AG04449 (cell line): ENCODE measurements at regions not wholly inside any gene's neighbourhood (a gene's known extent, or its start where the extent isn't known, plus 50 kb on each side); places are given as distances from the start of the nearest gene placed in this dataset.

Source experiments
- CTCF ChIA-PET: fragments of 350-600 bp; formaldehyde crosslinking; extraction: SDS; loops from one replicate; lab custom pipeline; 2021; ENCODE audit warnings: antibody characterized with exemption; lab: Yijun Ruan, JAX
- POLR2A ChIA-PET: fragments of 400-600, 350-600 bp; formaldehyde crosslinking; extraction: SDS; loops from one replicate; lab custom pipeline; 2020; ENCODE audit warnings: antibody characterized with exemption, inconsistent platforms; lab: Yijun Ruan, JAX
- DNase-seq: peaks from one replicate; pipeline ENCODE4 v3.0.0-alpha.2; 2010; ENCODE audit warnings: low read depth, low spot score
- H3K4me3 ChIP-seq: 2 replicates; pipeline ENCODE4 v1.5.1; 2011; ENCODE audit warnings: low read depth, mild to moderate bottlenecking, control low read depth, low read length
- CTCF ChIP-seq: IDR thresholded peaks from one replicate; pipeline ENCODE4 v1.5.1; 2011; ENCODE audit warnings: mild to moderate bottlenecking, moderate library complexity, low read length, control low read depth, inconsistent platforms; ENCODE audit not compliant: insufficient read depth; ENCODE audit errors: missing control alignments

- ChIA-PET POLR2A (no interaction called here), CTCF (no interaction called here)
- TF ChIP-seq CTCF, result no peak
- H3K4me3 ChIP-seq, result no peak overlapping the region
- no peak for DNase-seq
Measured at GRCh38 chr16:82328881-82329469, 159.0 kb upstream of the MPHOSPH6 start.

DNA sequence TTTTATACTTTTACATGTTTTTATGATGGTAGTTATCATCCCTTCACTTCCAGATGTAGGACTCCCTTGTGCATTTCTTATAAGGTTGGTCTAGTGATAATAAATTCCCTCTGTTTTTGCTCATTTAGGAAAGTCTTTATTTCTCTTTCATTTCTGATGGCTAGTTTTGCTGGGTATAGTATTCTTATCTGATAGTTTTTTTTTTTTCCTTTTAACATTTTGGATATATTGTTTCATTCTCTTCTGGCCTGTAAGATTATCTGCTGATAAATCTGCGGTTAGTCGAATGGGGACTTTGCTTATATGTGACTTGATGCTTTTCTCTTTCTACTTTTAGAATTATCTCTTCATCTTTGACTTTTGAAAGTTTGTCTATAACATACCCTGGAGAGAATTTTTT lies 153.1 kb upstream of the MPHOSPH6 start:
- no peak overlapping the region for H3K4me3 ChIP-seq
- POLR2A ChIA-PET, result no interaction called here
- no peak for DNase-seq
- CTCF ChIA-PET, result no interaction called here
- no peak for TF ChIP-seq CTCF

- no peak for TF ChIP-seq CTCF
- DNase-seq, result no peak
- ChIA-PET POLR2A (no interaction called here), CTCF (no interaction called here)
- H3K4me3 ChIP-seq, result no peak overlapping the region
Measured at GRCh38 chr16:82322177-82322576, 152.2 kb upstream of the MPHOSPH6 start.

DNA sequence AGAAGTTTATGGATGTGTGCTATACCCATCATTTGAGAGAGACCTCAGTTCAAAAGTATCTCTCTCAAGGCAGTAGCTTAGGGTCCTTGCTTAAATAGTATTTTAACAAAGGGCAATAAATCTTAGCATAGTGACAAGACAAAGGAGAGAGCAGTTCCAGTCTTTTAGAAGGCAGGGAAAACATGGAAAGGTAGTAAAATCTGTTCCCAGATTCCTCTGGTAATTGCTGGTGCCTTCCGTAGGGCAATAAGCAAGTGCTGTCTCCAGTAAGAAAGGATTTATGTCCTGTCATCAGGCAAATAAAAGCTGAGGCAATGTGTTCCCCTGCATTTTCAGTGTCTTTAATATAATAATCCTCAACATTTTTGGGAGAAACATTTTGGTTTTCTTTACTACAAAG lies 149.0 kb upstream of the MPHOSPH6 start:
- DNase-seq, result no peak
- H3K4me3 ChIP-seq, result no peak overlapping the region
- POLR2A ChIA-PET, result no interaction called here
- no peak for TF ChIP-seq CTCF
- CTCF ChIA-PET, result no interaction called here

DNA sequence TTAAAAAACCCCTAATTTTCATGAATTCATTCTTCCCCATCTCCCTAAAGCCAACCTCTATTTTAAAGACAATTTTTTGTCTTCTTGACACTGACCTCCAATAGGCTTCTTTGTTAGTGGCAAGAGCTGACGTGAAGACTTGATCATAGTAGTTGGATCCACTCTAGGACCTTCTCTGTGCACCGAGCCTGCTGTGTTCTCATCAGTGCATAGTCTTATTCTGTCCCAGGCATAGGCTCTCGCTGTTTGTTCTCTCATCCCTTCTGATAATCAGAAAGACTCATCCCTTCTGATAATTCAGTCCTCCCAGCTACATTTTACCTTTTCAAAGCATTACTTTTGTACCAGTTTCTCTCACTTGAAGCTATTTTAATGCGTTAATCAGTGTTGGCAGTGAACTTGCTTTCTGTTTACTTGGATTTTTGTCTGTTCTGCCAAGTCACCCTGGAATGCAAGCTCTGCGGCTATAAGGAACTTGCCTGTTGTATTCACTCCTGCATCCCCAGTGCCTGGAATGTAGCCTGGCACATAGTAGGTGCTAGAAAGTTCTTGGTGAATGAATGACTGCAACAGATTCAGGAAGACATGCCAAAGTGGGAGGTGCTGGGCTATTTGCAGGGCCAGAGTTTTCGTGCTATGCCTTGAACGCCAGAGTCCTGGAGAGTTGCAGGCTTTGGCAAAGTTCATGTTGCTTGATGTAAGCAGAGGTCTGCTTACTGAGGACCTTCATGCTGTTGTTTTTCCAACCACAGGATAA lies 147.6 kb upstream of the MPHOSPH6 start:
- no peak overlapping the region for H3K4me3 ChIP-seq
- POLR2A ChIA-PET, result no interaction called here
- CTCF ChIA-PET, result no interaction called here
- TF ChIP-seq CTCF, result no peak
- no peak for DNase-seq

DNA sequence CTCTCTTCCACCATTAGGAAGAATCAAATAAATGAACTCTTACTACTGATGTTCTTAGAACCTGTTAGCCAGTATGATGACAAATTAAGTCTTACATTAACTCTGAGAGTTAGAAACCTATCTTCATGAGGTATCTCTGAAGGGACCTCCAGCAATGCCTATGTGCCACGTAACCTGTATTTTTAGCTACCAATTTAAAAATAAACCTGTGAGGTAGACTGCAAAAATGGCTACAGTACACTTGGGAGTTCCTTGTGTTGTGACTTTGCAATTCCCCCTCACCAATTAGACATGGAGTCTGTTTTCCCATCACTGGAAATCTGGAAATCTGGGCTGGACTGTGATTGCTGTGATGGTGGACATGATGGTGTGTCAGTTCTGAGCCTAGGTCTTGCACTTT lies 143.7 kb upstream of the MPHOSPH6 start:
- no peak overlapping the region for H3K4me3 ChIP-seq
- DNase-seq, result no peak
- TF ChIP-seq CTCF, result no peak
- ChIA-PET CTCF (no interaction called here), POLR2A (no interaction called here)
